ENCODE measurements at regions not wholly inside any gene's neighbourhood (a gene's known extent, or its start where the extent isn't known, plus 50 kb on each side); places are given as distances from the start of the nearest gene placed in this dataset.
A peak's percentile ranks its signal among the peaks of the same experiment; 100 is the strongest.

- no peak for DNase-seq (ENCODE audit: low read depth in 2 of 2)
These were observed 75.2 kb upstream of the GALNT5 start for GRCh38 chr2:157182204-157182709.

GRCh38 chr2:157182834-157183396, 74.6 kb upstream of the GALNT5 start:
- peak; percentile 80 to 95 for DNase-seq (ENCODE audit: low read depth in 2 of 2)

- DNase-seq (ENCODE audit: low read depth in 2 of 2) = no peak
These were observed 73.2 kb upstream of the GALNT5 start for GRCh38 chr2:157184161-157184895.

- peak in 1 of 2 donors; percentile 50 for DNase-seq (ENCODE audit: low read depth in 2 of 2)
These were observed 71.9 kb upstream of the GALNT5 start for GRCh38 chr2:157185476-157186227.

GRCh38 chr2:157190151-157190550, 67.4 kb upstream of the GALNT5 start:
- DNase-seq (ENCODE audit: low read depth in 2 of 2) = peak; percentile 59 to 91

GRCh38 chr2:157191186-157191585, 66.3 kb upstream of the GALNT5 start:
- no peak for DNase-seq (ENCODE audit: low read depth in 2 of 2)

- DNase-seq (ENCODE audit: low read depth in 2 of 2) = no peak
These were observed 64.8 kb upstream of the GALNT5 start for GRCh38 chr2:157192445-157193423.

- no peak for DNase-seq (ENCODE audit: low read depth in 2 of 2)
These were observed 64.0 kb upstream of the GALNT5 start for GRCh38 chr2:157193461-157193860.

GRCh38 chr2:157194097-157194688, 63.3 kb upstream of the GALNT5 start:
- peak; percentile 77 to 79 for DNase-seq (ENCODE audit: low read depth in 2 of 2)

GRCh38 chr2:157194844-157195243, 62.7 kb upstream of the GALNT5 start:
- DNase-seq (ENCODE audit: low read depth in 2 of 2) = no peak

GRCh38 chr2:157196956-157197355, 60.5 kb upstream of the GALNT5 start:
- DNase-seq (ENCODE audit: low read depth in 2 of 2) = no peak

- DNase-seq (ENCODE audit: low read depth in 2 of 2) = no peak
These were observed 59.7 kb upstream of the GALNT5 start for GRCh38 chr2:157197848-157198247.

GRCh38 chr2:157203651-157204050, 53.9 kb upstream of the GALNT5 start:
- DNase-seq (ENCODE audit: low read depth in 2 of 2) = no peak

- no peak for DNase-seq (ENCODE audit: low read depth in 2 of 2)
These were observed 53.1 kb upstream of the GALNT5 start for GRCh38 chr2:157204401-157204800.

- DNase-seq (ENCODE audit: low read depth in 2 of 2) = no peak
These were observed 50.6 kb upstream of the GALNT5 start for GRCh38 chr2:157206916-157207315.
